GM23338 (cell line): ENCODE measurements at regions not wholly inside any gene's neighbourhood (a gene's known extent, or its start where the extent isn't known, plus 50 kb on each side); places are given as distances from the start of the nearest gene placed in this dataset.
A peak's percentile ranks its signal among the peaks of the same experiment; 100 is the strongest.
"Not testable (repeated sequence)": the region's sequence is repeated elsewhere in the genome, so short reads cannot be mapped to it uniquely, and the experiment has no call there.

Source experiments
- ATAC-seq: fragments of 200-7000 bp; cut with Tn5 transposase; 3 replicates; pipeline ENCODE4 v1.9.1; 2020
- DNase-seq: peaks from one replicate; pipeline ENCODE4 v3.0.0-alpha.2; 2015; ENCODE audit warnings: low spot score
- H2AFZ ChIP-seq: fragments of 200-600 bp; sonication (generic); 2 replicates; pipeline ENCODE4 v1.8.0; 2016; ENCODE audit warnings: antibody characterized with exemption, mild to moderate bottlenecking, moderate library complexity
- H3F3A ChIP-seq: fragments of 200-600 bp; sonication (generic); replicated peaks from 2 replicates; pipeline ENCODE4 v1.8.0; 2017; ENCODE audit warnings: antibody characterized with exemption, mixed run types, low read depth
- H3K27ac ChIP-seq: fragments of 200-600 bp; sonication (generic); 2 replicates; pipeline ENCODE4 v1.6.1; 2016; ENCODE audit warnings: low read depth
- H3K27me3 ChIP-seq: fragments of 200-600 bp; sonication (generic); 2 replicates; pipeline ENCODE4 v1.8.0; 2016; ENCODE audit warnings: mild to moderate bottlenecking, mixed run types, moderate library complexity; ENCODE audit not compliant: insufficient read depth
- H3K36me3 ChIP-seq: fragments of 200-600 bp; sonication (generic); 2 replicates; pipeline ENCODE4 v1.8.0; 2016; ENCODE audit warnings: mild to moderate bottlenecking; ENCODE audit not compliant: insufficient read depth
- H3K4me1 ChIP-seq: fragments of 200-600 bp; sonication (generic); 2 replicates; pipeline ENCODE4 v1.8.0; 2016; ENCODE audit warnings: mild to moderate bottlenecking, moderate library complexity; ENCODE audit not compliant: insufficient read depth
- H3K4me2 ChIP-seq: fragments of 200-600 bp; sonication (generic); 2 replicates; pipeline ENCODE4 v1.7.1; 2017; ENCODE audit warnings: mixed run types
- H3K4me3 ChIP-seq: fragments of 200-600 bp; sonication (generic); 2 replicates; pipeline ENCODE4 v1.6.1; 2016; ENCODE audit warnings: mixed run types
- H3K79me2 ChIP-seq: fragments of 200-600 bp; sonication (generic); replicated peaks from 2 replicates; pipeline ENCODE4 v1.8.0; 2017; ENCODE audit warnings: mild to moderate bottlenecking; ENCODE audit not compliant: insufficient read depth
- H3K9me2 ChIP-seq: fragments of 200-600 bp; sonication (generic); 2 replicates; pipeline ENCODE4 v1.8.0; 2017; ENCODE audit not compliant: insufficient read depth
- H4K20me1 ChIP-seq: fragments of 200-600 bp; sonication (generic); replicated peaks from 2 replicates; pipeline ENCODE4 v1.8.0; 2017; ENCODE audit warnings: mild to moderate bottlenecking; ENCODE audit not compliant: insufficient read depth
- H3K27ac Mint-ChIP-seq: 2 replicates; pipeline ENCODE4 v1.8.0; 2020; ENCODE audit warnings: inconsistent platforms, mild to moderate bottlenecking, moderate library complexity, mixed read lengths
- H3K27me3 Mint-ChIP-seq: 3 replicates; pipeline ENCODE4 v1.8.0; 2022; ENCODE audit warnings: low read depth, mild to moderate bottlenecking, moderate library complexity, mixed read lengths, inconsistent platforms; ENCODE audit not compliant: insufficient read depth, poor library complexity
- H3K36me3 Mint-ChIP-seq: 3 replicates; pipeline ENCODE4 v1.8.0; 2021; ENCODE audit warnings: low read depth, mild to moderate bottlenecking, inconsistent platforms, moderate library complexity, mixed read lengths
- H3K4me1 Mint-ChIP-seq: 3 replicates; pipeline ENCODE4 v1.8.0; 2020; ENCODE audit warnings: mild to moderate bottlenecking, inconsistent platforms, mixed read lengths
- H3K4me3 Mint-ChIP-seq: 3 replicates; pipeline ENCODE4 v1.8.0; 2021; ENCODE audit warnings: moderate library complexity, mild to moderate bottlenecking, inconsistent platforms, mixed read lengths
- H3K9me3 Mint-ChIP-seq: 3 replicates; pipeline ENCODE4 v1.8.0; 2020; ENCODE audit warnings: moderate library complexity, mild to moderate bottlenecking, inconsistent platforms, mixed read lengths
- CTCF ChIP-seq, 2 experiments: fragments of 200-600 bp in 1 of 2; sonication (generic) in 1 of 2; conservative IDR thresholded peaks; 2 replicates each; pipeline versions ENCODE4 v1.5.1 to v1.6.1; 2016 to 2017; ENCODE audit warnings: antibody characterized with exemption in 2 of 2, low read depth in 2 of 2, mild to moderate bottlenecking in 2 of 2, moderate library complexity in 1 of 2
- ZNF114 ChIP-seq: fragments of 250-450 bp; sonication (Bioruptor Pico); IDR thresholded peaks from 2 replicates; pipeline ENCODE4 v1.5.0; 2020; ENCODE audit warnings: mild to moderate bottlenecking, moderate library complexity
- TF ChIP-seq, protein P1 (sequence below): fragments of 250-450 bp; sonication (Bioruptor Pico); IDR thresholded peaks from 2 replicates; pipeline ENCODE4 v1.5.0; 2020; ENCODE audit warnings: mild to moderate bottlenecking, moderate library complexity

DNA sequence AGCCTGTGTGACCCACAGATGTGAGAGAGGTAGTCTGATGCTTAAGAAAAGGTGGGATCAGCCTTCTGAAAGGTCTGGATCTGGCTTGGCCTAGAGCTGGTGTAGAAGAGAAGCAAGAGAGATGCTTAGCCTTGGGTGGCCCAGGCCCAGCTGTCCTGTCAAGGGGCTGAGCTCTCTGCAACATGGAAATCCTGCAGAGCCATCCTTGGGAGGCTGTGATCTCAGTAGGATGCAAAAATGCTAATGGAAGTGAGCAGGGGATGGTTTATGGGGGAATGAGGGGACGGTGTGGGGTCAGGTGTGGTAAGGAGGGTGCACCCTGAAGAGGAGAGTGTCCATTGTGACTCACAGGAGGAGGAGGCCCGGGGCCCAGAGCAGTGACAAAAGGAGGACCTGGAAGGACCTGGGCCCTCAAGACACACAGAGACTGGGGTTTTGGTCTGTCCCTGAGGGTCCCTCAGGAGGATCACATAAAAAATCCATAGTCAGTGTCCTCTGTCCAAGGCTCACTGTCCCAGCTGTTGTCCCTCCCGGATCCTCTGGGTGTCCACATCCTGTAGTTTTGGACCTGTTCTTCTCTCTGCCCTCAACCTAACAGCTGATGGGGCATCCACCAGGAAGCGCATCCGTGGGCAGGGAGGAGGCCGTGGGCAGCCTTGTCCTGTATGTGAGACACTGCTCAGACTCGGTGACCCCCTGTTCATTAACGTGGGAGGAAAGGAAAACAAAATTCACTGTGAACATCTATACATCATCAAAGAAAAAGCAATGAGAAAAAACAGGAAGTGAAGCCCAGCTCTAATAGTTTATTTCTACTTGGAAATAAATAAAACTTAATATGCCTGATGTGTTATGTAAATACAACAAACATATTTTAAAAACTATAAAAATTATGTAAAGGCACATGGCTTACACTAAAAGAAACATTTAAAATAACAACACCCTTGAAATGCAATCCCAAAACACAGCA, 129.8 kb downstream of the ZNF280B start (continued):
- TF ChIP-seq, protein P1, sequence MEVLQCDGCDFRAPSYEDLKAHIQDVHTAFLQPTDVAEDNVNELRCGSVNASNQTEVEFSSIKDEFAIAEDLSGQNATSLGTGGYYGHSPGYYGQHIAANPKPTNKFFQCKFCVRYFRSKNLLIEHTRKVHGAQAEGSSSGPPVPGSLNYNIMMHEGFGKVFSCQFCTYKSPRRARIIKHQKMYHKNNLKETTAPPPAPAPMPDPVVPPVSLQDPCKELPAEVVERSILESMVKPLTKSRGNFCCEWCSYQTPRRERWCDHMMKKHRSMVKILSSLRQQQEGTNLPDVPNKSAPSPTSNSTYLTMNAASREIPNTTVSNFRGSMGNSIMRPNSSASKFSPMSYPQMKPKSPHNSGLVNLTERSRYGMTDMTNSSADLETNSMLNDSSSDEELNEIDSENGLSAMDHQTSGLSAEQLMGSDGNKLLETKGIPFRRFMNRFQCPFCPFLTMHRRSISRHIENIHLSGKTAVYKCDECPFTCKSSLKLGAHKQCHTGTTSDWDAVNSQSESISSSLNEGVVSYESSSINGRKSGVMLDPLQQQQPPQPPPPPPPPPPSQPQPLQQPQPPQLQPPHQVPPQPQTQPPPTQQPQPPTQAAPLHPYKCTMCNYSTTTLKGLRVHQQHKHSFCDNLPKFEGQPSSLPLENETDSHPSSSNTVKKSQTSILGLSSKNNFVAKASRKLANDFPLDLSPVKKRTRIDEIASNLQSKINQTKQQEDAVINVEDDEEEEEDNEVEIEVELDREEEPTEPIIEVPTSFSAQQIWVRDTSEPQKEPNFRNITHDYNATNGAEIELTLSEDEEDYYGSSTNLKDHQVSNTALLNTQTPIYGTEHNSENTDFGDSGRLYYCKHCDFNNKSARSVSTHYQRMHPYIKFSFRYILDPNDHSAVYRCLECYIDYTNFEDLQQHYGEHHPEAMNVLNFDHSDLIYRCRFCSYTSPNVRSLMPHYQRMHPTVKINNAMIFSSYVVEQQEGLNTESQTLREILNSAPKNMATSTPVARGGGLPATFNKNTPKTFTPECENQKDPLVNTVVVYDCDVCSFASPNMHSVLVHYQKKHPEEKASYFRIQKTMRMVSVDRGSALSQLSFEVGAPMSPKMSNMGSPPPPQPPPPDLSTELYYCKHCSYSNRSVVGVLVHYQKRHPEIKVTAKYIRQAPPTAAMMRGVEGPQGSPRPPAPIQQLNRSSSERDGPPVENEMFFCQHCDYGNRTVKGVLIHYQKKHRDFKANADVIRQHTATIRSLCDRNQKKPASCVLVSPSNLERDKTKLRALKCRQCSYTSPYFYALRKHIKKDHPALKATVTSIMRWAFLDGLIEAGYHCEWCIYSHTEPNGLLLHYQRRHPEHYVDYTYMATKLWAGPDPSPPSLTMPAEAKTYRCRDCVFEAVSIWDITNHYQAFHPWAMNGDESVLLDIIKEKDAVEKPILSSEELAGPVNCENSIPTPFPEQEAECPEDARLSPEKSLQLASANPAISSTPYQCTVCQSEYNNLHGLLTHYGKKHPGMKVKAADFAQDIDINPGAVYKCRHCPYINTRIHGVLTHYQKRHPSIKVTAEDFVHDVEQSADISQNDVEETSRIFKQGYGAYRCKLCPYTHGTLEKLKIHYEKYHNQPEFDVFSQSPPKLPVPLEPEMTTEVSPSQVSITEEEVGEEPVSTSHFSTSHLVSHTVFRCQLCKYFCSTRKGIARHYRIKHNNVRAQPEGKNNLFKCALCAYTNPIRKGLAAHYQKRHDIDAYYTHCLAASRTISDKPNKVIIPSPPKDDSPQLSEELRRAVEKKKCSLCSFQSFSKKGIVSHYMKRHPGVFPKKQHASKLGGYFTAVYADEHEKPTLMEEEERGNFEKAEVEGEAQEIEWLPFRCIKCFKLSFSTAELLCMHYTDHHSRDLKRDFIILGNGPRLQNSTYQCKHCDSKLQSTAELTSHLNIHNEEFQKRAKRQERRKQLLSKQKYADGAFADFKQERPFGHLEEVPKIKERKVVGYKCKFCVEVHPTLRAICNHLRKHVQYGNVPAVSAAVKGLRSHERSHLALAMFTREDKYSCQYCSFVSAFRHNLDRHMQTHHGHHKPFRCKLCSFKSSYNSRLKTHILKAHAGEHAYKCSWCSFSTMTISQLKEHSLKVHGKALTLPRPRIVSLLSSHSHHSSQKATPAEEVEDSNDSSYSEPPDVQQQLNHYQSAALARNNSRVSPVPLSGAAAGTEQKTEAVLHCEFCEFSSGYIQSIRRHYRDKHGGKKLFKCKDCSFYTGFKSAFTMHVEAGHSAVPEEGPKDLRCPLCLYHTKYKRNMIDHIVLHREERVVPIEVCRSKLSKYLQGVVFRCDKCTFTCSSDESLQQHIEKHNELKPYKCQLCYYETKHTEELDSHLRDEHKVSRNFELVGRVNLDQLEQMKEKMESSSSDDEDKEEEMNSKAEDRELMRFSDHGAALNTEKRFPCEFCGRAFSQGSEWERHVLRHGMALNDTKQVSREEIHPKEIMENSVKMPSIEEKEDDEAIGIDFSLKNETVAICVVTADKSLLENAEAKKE (CRISPR knock-in tag), result no peak

- H3K27me3 ChIP-seq, result peaks cover 100% of the 10 kb centered on the region
- Mint-ChIP-seq H3K4me1 (no peaks in the 10 kb centered on the region; the same call in 2 of the 3 replicates), H3K27ac (no peak overlapping the region), H3K27me3 (peaks cover 98% of the 10 kb centered on the region), H3K9me3 (no peaks in the 10 kb centered on the region), H3K4me3 (no peak overlapping the region), H3K36me3 (no peaks in the 10 kb centered on the region)
- H4K20me1 ChIP-seq, result no peaks in the 10 kb centered on the region; the same call in none of the 2 replicates
- no peaks in the 10 kb centered on the region for H3F3A ChIP-seq
- no peak overlapping the region for H3K4me3 ChIP-seq
- no peak overlapping the region for H2AFZ ChIP-seq
- peak; percentile 49 to 53 for TF ChIP-seq CTCF (conservative IDR thresholded peaks at IDR 0.05; ENCODE audit: low read depth in 2 of 2)
- no peak for TF ChIP-seq ZNF114 (CRISPR knock-in tag)
- no peak overlapping the region for H3K4me2 ChIP-seq
- H3K79me2 ChIP-seq, result no peaks in the 10 kb centered on the region
- no peaks in the 10 kb centered on the region for H3K4me1 ChIP-seq
- no peaks in the 10 kb centered on the region; the same call in 1 of the 2 replicates for H3K36me3 ChIP-seq
- ATAC-seq, result peak; percentile 81
- peak; percentile 66 for DNase-seq
- no peak overlapping the region for H3K27ac ChIP-seq
- H3K9me2 ChIP-seq, result no peaks in the 10 kb centered on the region
Observed at GRCh38 chr22:22380098-22381030, 128.2 kb downstream of the ZNF280B start.

- not testable (repeated sequence) for H3K4me1 Mint-ChIP-seq, H3K27ac Mint-ChIP-seq, H4K20me1 ChIP-seq, ATAC-seq, H3K9me2 ChIP-seq, H3K4me3 Mint-ChIP-seq, H3K4me1 ChIP-seq, H2AFZ ChIP-seq, H3F3A ChIP-seq, H3K36me3 ChIP-seq, H3K4me2 ChIP-seq, H3K36me3 Mint-ChIP-seq, DNase-seq, H3K79me2 ChIP-seq, H3K27ac ChIP-seq, H3K9me3 Mint-ChIP-seq, H3K4me3 ChIP-seq
- H3K27me3 Mint-ChIP-seq, result peaks cover 98% of the 10 kb centered on the region
- peaks cover 100% of the 10 kb centered on the region for H3K27me3 ChIP-seq
Observed at GRCh38 chr22:22381292-22381691, 127.2 kb downstream of the ZNF280B start.
